ENCODE measurements at regions not wholly inside any gene's neighbourhood (a gene's known extent, or its start where the extent isn't known, plus 50 kb on each side); places are given as distances from the start of the nearest gene placed in this dataset.

GRCh38 chr13:106096661-106097092, 438.8 kb downstream of the EFNB2 start:
- TF ChIP-seq CTCF (conservative IDR thresholded peaks at IDR 0.05 in 1 of 2, IDR thresholded peaks at IDR 0.05 in 1 of 2; ENCODE audit: extremely low read depth in 1 of 2, insufficient read depth in 1 of 2, low read depth in 1 of 2, low read length in 2 of 2): no peak
- no peak for TF ChIP-seq EZH2 (IDR thresholded peaks at IDR 0.05; ENCODE audit: borderline replicate concordance, low read length)

Measured in mammary epithelial cell (primary cell).